Embryonic facial prominence (tissue), 1 donor: ENCODE measurements at regions not wholly inside any gene's neighbourhood (a gene's known extent, or its start where the extent isn't known, plus 50 kb on each side); places are given as distances from the start of the nearest gene placed in this dataset.

Source experiments
- DNase-seq: peaks from one replicate; pipeline ENCODE4 v3.0.0-alpha.2; 2016; ENCODE audit errors: extremely low spot score

GRCh38 chr6:22668717-22669116 lies 99.4 kb downstream of the HDGFL1 start:
- DNase-seq: no peak

GRCh38 chr6:22670605-22671004 lies 101.2 kb downstream of the HDGFL1 start:
- DNase-seq: no peak

- no peak for DNase-seq
Observed at GRCh38 chr6:22673474-22673873, 104.1 kb downstream of the HDGFL1 start.

GRCh38 chr6:22680950-22681349 lies 111.6 kb downstream of the HDGFL1 start:
- DNase-seq: no peak

GRCh38 chr6:22681761-22682160 lies 112.4 kb downstream of the HDGFL1 start:
- no peak for DNase-seq

GRCh38 chr6:22682979-22683378 lies 113.6 kb downstream of the HDGFL1 start:
- DNase-seq: no peak

GRCh38 chr6:22690446-22690845 lies 121.1 kb downstream of the HDGFL1 start:
- no peak for DNase-seq

- DNase-seq: no peak
Observed at GRCh38 chr6:22694092-22694724, 124.8 kb downstream of the HDGFL1 start.

GRCh38 chr6:22696481-22696880 lies 127.1 kb downstream of the HDGFL1 start:
- DNase-seq: no peak

GRCh38 chr6:22697306-22697705 lies 127.9 kb downstream of the HDGFL1 start:
- DNase-seq: no peak

GRCh38 chr6:22699151-22699550 lies 129.8 kb downstream of the HDGFL1 start:
- no peak for DNase-seq

- DNase-seq: no peak
Observed at GRCh38 chr6:22706651-22707050, 137.3 kb downstream of the HDGFL1 start.

- DNase-seq: no peak
Observed at GRCh38 chr6:22708469-22708868, 139.1 kb downstream of the HDGFL1 start.

- DNase-seq: no peak
Observed at GRCh38 chr6:22709803-22710202, 140.4 kb downstream of the HDGFL1 start.

- DNase-seq: no peak
Observed at GRCh38 chr6:22716721-22717120, 147.4 kb downstream of the HDGFL1 start.

- DNase-seq: no peak
Observed at GRCh38 chr6:22717915-22718314, 148.5 kb downstream of the HDGFL1 start.

GRCh38 chr6:22722913-22723312 lies 153.5 kb downstream of the HDGFL1 start:
- no peak for DNase-seq

- no peak for DNase-seq
Observed at GRCh38 chr6:22726966-22727365, 157.6 kb downstream of the HDGFL1 start.

- DNase-seq: no peak
Observed at GRCh38 chr6:22727710-22728109, 158.3 kb downstream of the HDGFL1 start.

- DNase-seq: no peak
Observed at GRCh38 chr6:22732176-22732970, 163.0 kb downstream of the HDGFL1 start.

- DNase-seq: no peak
Observed at GRCh38 chr6:22736740-22737139, 167.4 kb downstream of the HDGFL1 start.

- DNase-seq: peak; percentile 71
Observed at GRCh38 chr6:22737331-22737730, 168.0 kb downstream of the HDGFL1 start.

- DNase-seq: no peak
Observed at GRCh38 chr6:22738194-22738593, 168.8 kb downstream of the HDGFL1 start.
